HEK293 (cell line): ENCODE measurements at regions not wholly inside any gene's neighbourhood (a gene's known extent, or its start where the extent isn't known, plus 50 kb on each side); places are given as distances from the start of the nearest gene placed in this dataset.

ENCODE experiments used
- CTCF ChIA-PET: fragments of 350-600 bp; formaldehyde crosslinking; extraction: SDS; loops from one replicate; lab custom pipeline; 2021; ENCODE audit warnings: antibody characterized with exemption; lab: Yijun Ruan, JAX
- POLR2A ChIA-PET: fragments of 300-600 bp; formaldehyde crosslinking; extraction: SDS; loops from one replicate; lab custom pipeline; 2020; ENCODE audit warnings: antibody characterized with exemption, inconsistent platforms; lab: Yijun Ruan, JAX
- H3K27ac ChIP-seq: fragments of 200-500 bp; sonication (Bioruptor generic); 2 replicates; pipeline ENCODE4 v1.5.1; 2014; ENCODE audit warnings: low read depth, low read length, control low read depth, inconsistent platforms; ENCODE audit errors: extremely low read depth
- H3K36me3 ChIP-seq, 2 experiments: fragments of 200-500 bp in 1 of 2; sonication (Bioruptor generic) in 1 of 2; 1 replicate in 1 of 2; 2 replicates in 1 of 2; pipeline ENCODE4 v1.5.1; 2014 to 2017; ENCODE audit warnings: inconsistent platforms in 2 of 2, low read length in 2 of 2; ENCODE audit not compliant: control insufficient read depth in 2 of 2, insufficient read depth in 1 of 2
- H3K4me1 ChIP-seq: fragments of 200-500 bp; sonication (Bioruptor generic); 2 replicates; pipeline ENCODE4 v1.5.1; 2014; ENCODE audit warnings: mild to moderate bottlenecking, low read length, inconsistent platforms; ENCODE audit not compliant: control insufficient read depth, insufficient read depth
- H3K4me3 ChIP-seq: 2 replicates; pipeline ENCODE4 v1.5.1; 2011; ENCODE audit warnings: low read depth, mild to moderate bottlenecking, control low read depth, low read length, moderate library complexity
- H3K9me3 ChIP-seq: fragments of 200-500 bp; sonication (Bioruptor generic); 2 replicates; pipeline ENCODE4 v1.5.1; 2014; ENCODE audit warnings: low read depth, low read length, inconsistent platforms; ENCODE audit not compliant: control insufficient read depth, insufficient read depth
- HOXA7 ChIP-seq: sonication (generic); formaldehyde crosslinking; IDR thresholded peaks from 2 replicates; pipeline ENCODE4 v1.8.1; 2022; ENCODE audit warnings: missing genetic modification reagents, borderline replicate concordance
- HOXD13 ChIP-seq: sonication (generic); formaldehyde crosslinking; IDR thresholded peaks from 2 replicates; pipeline ENCODE4 v1.8.0; 2022; ENCODE audit warnings: missing genetic modification reagents, borderline replicate concordance
- KLF1 ChIP-seq: fragments of 450-650 bp; formaldehyde crosslinking; IDR thresholded peaks from 2 replicates; pipeline ENCODE4 v1.5.1; 2016; ENCODE audit warnings: missing biosample characterization, missing genetic modification characterization
- KLF7 ChIP-seq: fragments of 450-650 bp; formaldehyde crosslinking; IDR thresholded peaks from 2 replicates; pipeline ENCODE4 v1.5.1; 2016; ENCODE audit warnings: missing biosample characterization, missing genetic modification characterization, borderline replicate concordance
- OVOL3 ChIP-seq: fragments of 450-650 bp; formaldehyde crosslinking; IDR thresholded peaks from 2 replicates; pipeline ENCODE4 v1.5.1; 2016; ENCODE audit warnings: missing biosample characterization, missing genetic modification characterization
- SALL2 ChIP-seq: fragments of 450-650 bp; formaldehyde crosslinking; IDR thresholded peaks from 2 replicates; pipeline ENCODE4 v1.5.0; 2017; ENCODE audit warnings: missing biosample characterization, mild to moderate bottlenecking, missing genetic modification characterization, borderline replicate concordance
- ZIC2 ChIP-seq: fragments of 450-650 bp; formaldehyde crosslinking; IDR thresholded peaks from 2 replicates; pipeline ENCODE4 v1.5.1; 2016; ENCODE audit warnings: missing biosample characterization, missing genetic modification characterization
- ZNF266 ChIP-seq: fragments of 450-650 bp; formaldehyde crosslinking; IDR thresholded peaks from 2 replicates; pipeline ENCODE4 v1.5.1; 2016; ENCODE audit warnings: missing biosample characterization, missing genetic modification characterization, low read depth
- ZNF302 ChIP-seq: fragments of 450-650 bp; formaldehyde crosslinking; IDR thresholded peaks from 2 replicates; pipeline ENCODE4 v1.5.1; 2016; ENCODE audit warnings: missing biosample characterization, missing genetic modification characterization, low read depth
- ZNF37A ChIP-seq: fragments of 450-650 bp; IDR thresholded peaks from 2 replicates; pipeline ENCODE4 v1.5.1; 2018; ENCODE audit warnings: missing biosample characterization, missing genetic modification characterization
- ZNF48 ChIP-seq: fragments of 450-650 bp; formaldehyde crosslinking; IDR thresholded peaks from 2 replicates; pipeline ENCODE4 v1.5.1; 2016; ENCODE audit warnings: missing biosample characterization, missing genetic modification characterization
- ZNF514 ChIP-seq: fragments of 450-650 bp; formaldehyde crosslinking; IDR thresholded peaks from 2 replicates; pipeline ENCODE4 v1.5.1; 2016; ENCODE audit warnings: missing biosample characterization, missing genetic modification characterization
- ZNF530 ChIP-seq: fragments of 450-650 bp; formaldehyde crosslinking; IDR thresholded peaks from 2 replicates; pipeline ENCODE4 v1.5.1; 2016; ENCODE audit warnings: low read depth, missing biosample characterization, missing genetic modification characterization
- ZNF785 ChIP-seq: fragments of 450-650 bp; formaldehyde crosslinking; IDR thresholded peaks from 2 replicates; pipeline ENCODE4 v1.5.1; 2016; ENCODE audit warnings: missing biosample characterization, missing genetic modification characterization
- ZNF791 ChIP-seq: fragments of 450-650 bp; formaldehyde crosslinking; IDR thresholded peaks from 2 replicates; pipeline ENCODE4 v1.5.1; 2016; ENCODE audit warnings: missing biosample characterization, missing genetic modification characterization
- TF ChIP-seq, protein P1 (sequence below): fragments of 450-650 bp; formaldehyde crosslinking; IDR thresholded peaks from 2 replicates; pipeline ENCODE4 v1.5.1; 2017; ENCODE audit warnings: missing biosample characterization, mild to moderate bottlenecking, missing genetic modification characterization, moderate library complexity
- TF ChIP-seq, protein P2 (sequence below): fragments of 450-650 bp; formaldehyde crosslinking; IDR thresholded peaks from 2 replicates; pipeline ENCODE4 v1.5.1; 2016; ENCODE audit warnings: missing biosample characterization, missing genetic modification characterization

DNA sequence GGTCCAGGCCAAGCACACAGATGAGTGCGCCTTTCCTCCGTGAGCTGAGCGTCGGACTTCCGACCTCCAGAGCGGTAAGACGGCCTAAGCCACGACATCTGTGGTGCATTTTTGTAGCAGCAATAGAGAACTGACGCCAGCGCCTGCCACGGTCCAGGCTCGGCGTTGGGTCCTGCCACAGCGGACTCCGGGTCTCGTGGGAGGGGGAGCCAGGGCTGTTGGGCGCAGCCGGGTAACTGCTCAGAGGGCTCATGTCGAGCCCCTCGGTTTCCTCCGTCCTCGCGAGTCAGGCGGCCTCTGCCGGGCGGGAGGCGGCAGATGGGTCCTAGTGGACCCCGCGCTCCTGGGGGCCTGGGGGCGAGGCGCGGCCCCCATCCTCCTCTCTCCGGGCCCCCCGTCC, 216.1 kb downstream of the QKI start:
- Histone ChIP-seq H3K4me1 (no peaks in the 10 kb centered on the region), H3K9me3 (no peaks in the 10 kb centered on the region), H3K4me3 (no peak overlapping the region), H3K27ac (no peak overlapping the region), H3K36me3 (no peaks in the 10 kb centered on the region)
- ChIA-PET CTCF (no interaction called here), POLR2A (no interaction called here)
- TF ChIP-seq SALL2 (tag by site-specific recombination), result no peak
- no peak for TF ChIP-seq ZNF514 (tag by site-specific recombination)
- no peak for TF ChIP-seq ZNF302 (tag by site-specific recombination)
- TF ChIP-seq, protein P1, sequence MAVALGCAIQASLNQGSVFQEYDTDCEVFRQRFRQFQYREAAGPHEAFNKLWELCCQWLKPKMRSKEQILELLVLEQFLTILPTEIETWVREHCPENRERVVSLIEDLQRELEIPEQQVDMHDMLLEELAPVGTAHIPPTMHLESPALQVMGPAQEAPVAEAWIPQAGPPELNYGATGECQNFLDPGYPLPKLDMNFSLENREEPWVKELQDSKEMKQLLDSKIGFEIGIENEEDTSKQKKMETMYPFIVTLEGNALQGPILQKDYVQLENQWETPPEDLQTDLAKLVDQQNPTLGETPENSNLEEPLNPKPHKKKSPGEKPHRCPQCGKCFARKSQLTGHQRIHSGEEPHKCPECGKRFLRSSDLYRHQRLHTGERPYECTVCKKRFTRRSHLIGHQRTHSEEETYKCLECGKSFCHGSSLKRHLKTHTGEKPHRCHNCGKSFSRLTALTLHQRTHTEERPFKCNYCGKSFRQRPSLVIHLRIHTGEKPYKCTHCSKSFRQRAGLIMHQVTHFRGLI, result no peak
- no peak for TF ChIP-seq ZNF266
- no peak for TF ChIP-seq KLF7
- no peak for TF ChIP-seq ZNF530
- no peak for TF ChIP-seq OVOL3 (tag by site-specific recombination)
- no peak for TF ChIP-seq KLF1 (tag by site-specific recombination)
- no peak for TF ChIP-seq ZNF791 (tag by site-specific recombination)
- TF ChIP-seq, protein P2, sequence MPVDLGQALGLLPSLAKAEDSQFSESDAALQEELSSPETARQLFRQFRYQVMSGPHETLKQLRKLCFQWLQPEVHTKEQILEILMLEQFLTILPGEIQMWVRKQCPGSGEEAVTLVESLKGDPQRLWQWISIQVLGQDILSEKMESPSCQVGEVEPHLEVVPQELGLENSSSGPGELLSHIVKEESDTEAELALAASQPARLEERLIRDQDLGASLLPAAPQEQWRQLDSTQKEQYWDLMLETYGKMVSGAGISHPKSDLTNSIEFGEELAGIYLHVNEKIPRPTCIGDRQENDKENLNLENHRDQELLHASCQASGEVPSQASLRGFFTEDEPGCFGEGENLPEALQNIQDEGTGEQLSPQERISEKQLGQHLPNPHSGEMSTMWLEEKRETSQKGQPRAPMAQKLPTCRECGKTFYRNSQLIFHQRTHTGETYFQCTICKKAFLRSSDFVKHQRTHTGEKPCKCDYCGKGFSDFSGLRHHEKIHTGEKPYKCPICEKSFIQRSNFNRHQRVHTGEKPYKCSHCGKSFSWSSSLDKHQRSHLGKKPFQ (tag by site-specific recombination), result no peak
- TF ChIP-seq ZIC2 (tag by site-specific recombination), result no peak
- TF ChIP-seq ZNF48 (tag by site-specific recombination), result no peak
- TF ChIP-seq ZNF785 (tag by site-specific recombination), result no peak

DNA sequence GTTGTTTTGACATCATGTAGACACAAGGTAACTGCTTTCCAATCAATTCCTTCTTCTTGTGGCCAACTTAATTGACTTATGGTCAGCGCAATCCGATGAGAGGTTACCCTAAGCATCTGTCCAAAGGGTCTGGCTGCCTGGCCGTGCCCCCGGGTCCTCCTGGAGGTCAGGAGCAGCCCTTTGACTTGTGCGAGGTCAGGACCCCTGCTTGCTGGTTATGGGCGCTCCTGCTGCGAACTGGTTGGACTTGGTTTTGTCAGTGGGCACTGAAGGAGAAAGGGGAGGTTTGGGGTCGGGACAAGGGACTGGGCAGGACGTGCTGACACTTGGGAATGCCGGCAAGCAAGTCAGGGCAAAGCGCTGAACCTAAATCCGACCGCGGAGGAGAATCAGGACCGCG, 215.6 kb downstream of the QKI start:
- H3K4me3 ChIP-seq, result no peak overlapping the region
- no peak overlapping the region for H3K27ac ChIP-seq
- ChIA-PET POLR2A (no interaction called here), CTCF (no interaction called here)
- no peaks in the 10 kb centered on the region for H3K36me3 ChIP-seq
- no peaks in the 10 kb centered on the region for H3K9me3 ChIP-seq
- no peaks in the 10 kb centered on the region for H3K4me1 ChIP-seq
- TF ChIP-seq ZNF37A (tag by site-specific recombination) (no peak), HOXD13 (CRISPR knock-in tag) (no peak), HOXA7 (CRISPR knock-in tag) (no peak), ZNF302 (tag by site-specific recombination) (no peak)
